GM21526 (cell line): ENCODE measurements at regions not wholly inside any gene's neighbourhood (a gene's known extent, or its start where the extent isn't known, plus 50 kb on each side); places are given as distances from the start of the nearest gene placed in this dataset.

ENCODE experiments used
- ATAC-seq: cut with Tn5 transposase; IDR thresholded peaks from one replicate; pipeline ENCODE4 v1.9.1; 2021; ENCODE audit warnings: moderate library complexity; ENCODE audit not compliant: unreplicated experiment, low FRiP score

GRCh38 chr18:39435996-39436395 is 1870.4 kb upstream of the CELF4 start:
- no peak for ATAC-seq

DNA sequence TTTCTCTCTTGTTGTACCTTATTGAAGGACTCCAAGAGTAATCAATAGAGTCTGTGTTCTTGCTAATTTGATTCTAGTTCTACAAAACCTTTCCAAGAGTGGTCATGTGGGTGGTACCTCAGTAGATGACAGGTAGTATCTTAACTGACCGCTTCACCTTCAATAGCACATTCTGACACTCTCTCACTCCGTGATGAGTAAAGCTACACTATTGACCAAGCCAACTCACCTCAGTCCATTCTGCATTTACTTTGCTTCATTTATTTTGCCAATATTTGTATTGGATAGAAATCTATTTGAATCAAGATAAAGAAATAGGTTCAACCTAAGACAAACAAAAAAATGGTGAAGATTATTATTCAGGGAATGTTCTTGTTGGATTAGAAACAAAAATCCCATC is 1869.6 kb upstream of the CELF4 start:
- ATAC-seq = no peak

DNA sequence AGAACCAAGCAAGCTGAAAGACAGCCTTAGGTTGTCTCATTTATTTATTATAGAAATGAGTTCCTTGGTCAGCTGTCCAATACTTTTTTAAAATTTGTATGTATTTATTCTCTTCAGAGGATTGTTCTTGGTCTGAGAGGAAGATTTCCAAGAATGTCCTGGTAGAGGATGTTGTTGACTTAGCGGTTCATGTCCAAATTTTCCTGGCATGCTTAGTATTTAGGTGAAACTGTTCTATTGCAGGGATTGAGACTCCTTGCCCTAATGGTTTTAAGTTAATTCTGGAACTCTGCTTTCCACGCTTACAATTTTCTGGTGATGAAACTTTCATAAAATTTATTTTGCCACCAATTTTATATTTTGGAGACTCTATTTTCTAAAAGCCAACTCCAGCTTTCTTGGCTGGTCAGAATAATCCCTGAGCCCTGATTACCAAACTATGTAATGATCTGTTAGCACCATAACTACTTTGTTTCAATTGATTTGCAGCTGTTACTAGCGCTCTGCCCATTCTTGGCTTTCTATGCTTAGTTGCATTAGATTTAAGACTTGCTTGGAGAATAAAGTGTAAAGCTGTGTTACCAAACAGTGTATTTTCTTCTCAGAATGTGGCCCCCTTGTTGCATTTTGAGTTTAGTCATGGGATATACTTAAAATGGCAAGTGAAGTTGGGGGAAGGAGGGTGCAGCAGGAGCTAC is 1868.8 kb upstream of the CELF4 start:
- ATAC-seq = no peak

- no peak for ATAC-seq
Observed at GRCh38 chr18:39425172-39425850, 1859.7 kb upstream of the CELF4 start.

GRCh38 chr18:39424261-39424660 is 1858.7 kb upstream of the CELF4 start:
- ATAC-seq = no peak

DNA sequence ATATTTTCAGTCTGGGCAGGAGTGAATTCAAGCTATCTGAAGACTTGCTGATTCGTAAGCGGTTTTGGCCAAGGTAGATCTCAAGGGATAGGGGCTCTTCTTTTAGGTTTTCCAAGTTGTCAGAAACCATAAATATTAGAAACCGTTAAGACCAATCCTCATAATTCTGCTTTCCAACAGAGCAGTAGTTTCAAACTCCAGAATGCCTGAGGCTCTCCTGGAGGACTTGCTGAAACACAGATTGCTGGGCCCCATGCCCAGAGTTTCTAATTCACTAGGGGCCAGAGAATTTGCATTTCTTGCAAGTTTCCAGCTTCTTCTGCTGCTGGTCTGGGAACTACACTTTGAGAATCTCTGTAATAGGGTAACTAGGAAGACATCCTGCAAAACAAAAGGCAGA is 1855.7 kb upstream of the CELF4 start:
- ATAC-seq = no peak

GRCh38 chr18:39419315-39419714 is 1853.7 kb upstream of the CELF4 start:
- ATAC-seq = no peak

- no peak for ATAC-seq
Observed at GRCh38 chr18:39415471-39415870, 1849.9 kb upstream of the CELF4 start.

- no peak for ATAC-seq
Observed at GRCh38 chr18:39414009-39414700, 1848.6 kb upstream of the CELF4 start.

DNA sequence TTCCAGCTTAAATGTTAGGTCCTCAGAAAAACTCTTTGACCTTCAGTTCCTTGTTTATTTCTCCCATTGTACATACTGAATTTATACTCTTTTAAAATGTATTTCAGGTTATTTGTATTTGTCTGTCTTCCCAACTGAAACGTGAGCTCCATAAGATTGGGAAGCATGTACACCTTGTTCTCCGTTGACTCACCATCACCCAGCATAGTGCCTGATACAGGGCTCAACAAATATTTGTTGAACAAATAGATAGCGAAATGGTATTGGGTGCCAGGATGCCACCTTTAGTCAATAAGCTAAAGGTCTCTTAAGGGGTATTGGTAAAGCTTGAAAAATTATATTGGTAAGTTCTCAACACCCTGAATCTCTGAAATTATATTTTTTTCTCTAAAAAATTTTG is 1841.3 kb upstream of the CELF4 start:
- ATAC-seq = no peak

GRCh38 chr18:39403121-39403520 is 1837.5 kb upstream of the CELF4 start:
- no peak for ATAC-seq

DNA sequence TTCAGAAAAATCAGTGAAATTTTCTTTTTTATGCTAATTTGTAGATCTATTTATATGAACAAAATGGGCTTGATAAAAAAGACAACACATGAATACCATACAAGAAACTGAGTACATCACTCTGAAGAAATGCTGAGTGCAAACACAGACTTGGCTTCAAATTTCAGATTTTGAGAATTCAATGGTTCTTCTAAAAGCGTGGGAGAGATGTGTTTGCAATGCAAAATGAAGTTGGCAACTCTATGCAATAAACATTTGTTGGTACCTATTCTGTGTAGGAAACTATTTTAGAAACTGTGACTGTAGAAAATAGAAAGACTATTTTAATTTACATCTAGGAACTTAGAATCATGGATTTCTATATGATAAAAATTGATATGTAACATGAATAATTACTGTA is 1834.1 kb upstream of the CELF4 start:
- ATAC-seq = no peak

GRCh38 chr18:39396168-39396567 is 1830.6 kb upstream of the CELF4 start:
- ATAC-seq = no peak

DNA sequence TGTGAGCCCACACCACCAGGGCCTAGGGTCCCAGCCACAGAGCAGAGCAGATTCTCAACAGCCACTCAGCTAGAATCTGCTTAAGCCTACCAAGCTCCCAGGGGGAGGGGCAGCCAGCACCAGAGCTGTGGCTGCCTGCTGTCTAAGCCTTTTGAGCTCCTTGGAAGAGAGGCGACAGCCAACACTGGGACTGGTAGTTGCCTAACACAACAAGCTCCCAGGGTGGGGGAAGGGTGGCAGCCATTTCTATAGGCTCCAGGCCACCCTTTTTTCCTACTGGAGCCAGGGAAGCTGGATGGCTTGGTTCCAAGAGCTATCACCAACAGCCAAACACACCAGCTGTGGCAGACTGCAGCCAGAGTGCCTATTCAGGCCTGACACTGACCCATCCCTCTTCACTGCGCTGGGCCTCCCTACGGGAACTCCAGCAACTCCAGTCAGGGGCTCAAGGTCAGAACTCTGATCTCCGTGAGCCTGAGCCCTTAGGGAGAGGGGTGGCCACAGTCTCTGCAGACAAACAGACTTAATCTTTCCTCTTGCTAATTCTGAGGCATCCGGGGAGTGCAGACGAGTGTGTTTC is 1824.3 kb upstream of the CELF4 start:
- ATAC-seq = no peak

GRCh38 chr18:39380866-39381265 is 1815.3 kb upstream of the CELF4 start:
- no peak for ATAC-seq

- ATAC-seq = no peak
Observed at GRCh38 chr18:39380186-39380725, 1814.7 kb upstream of the CELF4 start.

DNA sequence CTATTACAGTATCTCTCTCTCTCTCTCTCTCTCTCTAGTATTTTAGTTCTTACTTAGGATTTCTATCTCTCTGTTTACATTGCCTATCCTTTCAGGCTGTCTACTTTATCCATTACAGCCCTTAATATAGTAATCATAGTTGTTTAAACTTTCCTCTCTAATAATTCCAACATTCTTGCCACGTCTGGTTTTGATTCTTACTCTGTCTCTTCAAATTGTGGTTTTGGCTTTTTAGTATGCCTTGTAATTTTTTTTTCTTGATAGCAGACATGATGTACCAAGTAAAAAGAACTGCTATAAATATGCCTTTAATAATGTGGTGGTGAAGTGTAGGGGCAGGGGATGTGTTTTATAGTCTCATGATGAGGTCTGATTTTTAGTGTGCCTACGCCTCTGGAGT is 1809.5 kb upstream of the CELF4 start:
- no peak for ATAC-seq

GRCh38 chr18:39371996-39372395 is 1806.4 kb upstream of the CELF4 start:
- ATAC-seq = no peak

DNA sequence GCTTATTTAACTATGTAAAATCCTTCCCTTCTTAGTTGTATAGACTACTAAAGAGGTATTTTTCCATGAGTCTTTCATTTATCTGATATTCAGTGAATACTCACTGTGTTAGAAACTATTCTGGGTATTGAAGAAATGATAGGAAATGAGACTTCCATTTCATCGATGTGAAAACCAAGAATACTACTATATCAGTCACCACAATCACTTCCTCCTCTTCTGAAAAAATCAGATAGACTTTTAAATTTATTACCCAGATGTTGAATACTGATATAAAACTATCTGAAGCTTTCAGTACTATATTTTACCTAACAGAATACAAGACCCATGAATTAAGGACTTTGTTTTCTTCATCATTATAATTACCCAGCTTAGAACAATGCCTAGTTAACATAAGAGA is 1801.1 kb upstream of the CELF4 start:
- ATAC-seq = no peak

GRCh38 chr18:39365836-39366485 is 1800.4 kb upstream of the CELF4 start:
- ATAC-seq = no peak

GRCh38 chr18:39360072-39360471 is 1794.5 kb upstream of the CELF4 start:
- ATAC-seq = no peak
